ENCODE measurements at regions not wholly inside any gene's neighbourhood (a gene's known extent, or its start where the extent isn't known, plus 50 kb on each side); places are given as distances from the start of the nearest gene placed in this dataset.

DNA sequence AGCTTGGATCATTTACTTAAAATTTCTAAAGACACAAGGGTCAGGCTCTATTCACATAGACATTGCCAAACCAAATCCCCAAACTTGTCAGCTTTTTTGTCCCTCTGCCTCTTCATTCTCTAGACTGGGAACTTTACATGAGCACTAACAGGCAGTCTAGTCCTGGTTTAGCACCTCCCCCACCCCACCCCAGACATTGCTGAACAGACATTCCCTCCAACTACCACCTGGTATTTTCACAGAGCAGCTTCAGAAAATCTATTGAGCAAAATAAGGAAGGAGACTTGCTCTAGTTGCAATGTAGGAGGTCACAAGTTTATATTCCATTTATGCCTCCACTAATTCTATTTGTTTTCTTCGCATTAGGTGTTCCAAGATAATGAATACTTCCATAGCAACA is 56.8 kb upstream of the AASS start:
- TF ChIP-seq, protein P1, sequence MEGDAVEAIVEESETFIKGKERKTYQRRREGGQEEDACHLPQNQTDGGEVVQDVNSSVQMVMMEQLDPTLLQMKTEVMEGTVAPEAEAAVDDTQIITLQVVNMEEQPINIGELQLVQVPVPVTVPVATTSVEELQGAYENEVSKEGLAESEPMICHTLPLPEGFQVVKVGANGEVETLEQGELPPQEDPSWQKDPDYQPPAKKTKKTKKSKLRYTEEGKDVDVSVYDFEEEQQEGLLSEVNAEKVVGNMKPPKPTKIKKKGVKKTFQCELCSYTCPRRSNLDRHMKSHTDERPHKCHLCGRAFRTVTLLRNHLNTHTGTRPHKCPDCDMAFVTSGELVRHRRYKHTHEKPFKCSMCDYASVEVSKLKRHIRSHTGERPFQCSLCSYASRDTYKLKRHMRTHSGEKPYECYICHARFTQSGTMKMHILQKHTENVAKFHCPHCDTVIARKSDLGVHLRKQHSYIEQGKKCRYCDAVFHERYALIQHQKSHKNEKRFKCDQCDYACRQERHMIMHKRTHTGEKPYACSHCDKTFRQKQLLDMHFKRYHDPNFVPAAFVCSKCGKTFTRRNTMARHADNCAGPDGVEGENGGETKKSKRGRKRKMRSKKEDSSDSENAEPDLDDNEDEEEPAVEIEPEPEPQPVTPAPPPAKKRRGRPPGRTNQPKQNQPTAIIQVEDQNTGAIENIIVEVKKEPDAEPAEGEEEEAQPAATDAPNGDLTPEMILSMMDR (IDR thresholded peaks at IDR 0.05): no peak
- TF ChIP-seq POLR2A (IDR thresholded peaks at IDR 0.05): no peak

All from tibial nerve (tissue), 3 donors.